Activated CD8-positive, alpha-beta memory T cell treated with anti-CD3 and anti-CD28 coated beads for 4 hours (primary cell): ENCODE measurements at regions not wholly inside any gene's neighbourhood (a gene's known extent, or its start where the extent isn't known, plus 50 kb on each side); places are given as distances from the start of the nearest gene placed in this dataset.
"Not testable (repeated sequence)": the region's sequence is repeated elsewhere in the genome, so short reads cannot be mapped to it uniquely, and the experiment has no call there.

Experiments
- DNase-seq, 2 donors: peaks; one replicate each; pipeline ENCODE4 v3.0.0-alpha.2; 2020; ENCODE audit warnings: low read depth in 2 of 2

DNA sequence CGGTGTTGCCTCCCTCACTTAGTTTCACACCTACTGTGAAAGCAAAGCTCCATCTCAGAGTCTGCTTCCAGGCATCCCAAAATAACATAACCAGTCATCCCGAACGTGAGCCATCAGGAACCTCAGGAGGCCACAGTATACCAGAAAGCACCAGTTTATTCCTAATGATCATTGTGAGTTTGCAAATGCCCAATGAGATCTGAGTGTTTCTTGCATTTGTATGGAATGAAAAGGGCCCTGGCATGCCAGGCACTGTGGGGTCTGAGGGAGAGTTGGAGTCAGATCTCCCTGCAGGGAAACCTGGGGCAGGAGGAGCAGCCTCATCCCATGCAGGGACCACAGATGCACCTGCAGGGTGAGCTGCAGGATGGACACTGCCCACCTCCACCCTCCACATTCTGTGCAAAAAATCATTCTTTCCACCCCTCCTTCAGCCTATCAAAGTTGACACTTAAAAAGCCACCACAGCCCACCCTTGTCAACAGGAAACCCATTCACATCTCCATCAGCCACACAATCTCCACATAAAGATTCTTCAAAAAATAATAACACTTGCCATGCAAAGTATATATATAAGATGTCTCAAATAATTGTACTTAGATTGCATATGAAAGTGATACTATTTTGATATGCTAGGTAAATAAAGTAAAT lies 112.3 kb downstream of the GGTLC2 start:
- DNase-seq, result not testable (repeated sequence)

DNA sequence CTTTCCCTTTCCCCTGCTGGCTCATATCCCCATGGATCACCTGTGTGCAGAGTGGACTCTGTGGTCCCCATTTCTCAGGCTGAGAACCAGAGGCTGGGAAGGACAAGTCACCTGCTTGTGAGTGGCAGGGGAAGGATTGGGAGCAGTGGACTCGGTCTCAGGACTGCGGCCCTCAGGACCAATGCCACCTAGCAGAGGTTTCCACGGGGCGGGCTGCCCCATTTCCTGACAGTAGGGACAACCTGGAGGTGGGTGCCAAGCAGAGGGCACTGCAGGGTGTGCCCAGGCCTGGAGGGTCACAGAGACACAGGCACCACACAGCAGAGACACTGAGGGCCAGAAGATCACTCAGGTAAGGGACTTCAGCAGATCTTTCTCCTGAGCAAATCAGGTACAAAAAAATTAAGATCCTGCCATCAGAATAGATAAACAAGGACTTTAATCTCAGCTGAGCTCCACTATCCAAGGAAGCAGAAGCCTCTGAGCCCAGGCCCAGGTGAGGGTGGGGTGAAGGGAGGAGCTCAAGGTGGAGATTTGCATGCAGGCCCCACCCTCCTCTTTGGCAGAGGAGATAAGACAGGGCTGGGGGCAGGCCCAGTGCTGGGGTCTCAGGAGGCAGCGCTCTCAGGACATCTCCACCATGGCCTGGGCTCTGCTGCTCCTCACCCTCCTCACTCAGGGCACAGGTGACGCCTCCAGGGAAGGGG lies 113.8 kb downstream of the GGTLC2 start:
- DNase-seq, result not testable (repeated sequence)

DNA sequence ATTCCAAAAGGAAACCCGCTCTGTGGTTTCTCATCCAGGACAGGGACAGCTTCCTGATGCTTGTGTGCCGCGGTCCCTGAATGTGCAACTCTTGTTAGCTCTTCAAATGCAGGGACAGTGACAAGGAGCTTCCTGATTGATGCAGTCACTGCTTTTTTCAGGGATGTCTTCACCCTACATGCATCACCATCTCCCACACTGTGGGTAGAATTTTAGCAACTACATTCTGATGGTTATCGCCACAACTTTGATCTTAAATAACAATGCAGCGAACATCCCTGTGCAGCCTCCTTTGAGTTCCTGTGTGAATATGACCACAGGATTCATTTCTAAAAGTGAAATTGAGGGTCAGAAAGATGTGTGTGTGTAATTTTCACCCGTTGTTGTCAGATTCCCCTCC lies 115.0 kb downstream of the GGTLC2 start:
- no peak for DNase-seq

DNA sequence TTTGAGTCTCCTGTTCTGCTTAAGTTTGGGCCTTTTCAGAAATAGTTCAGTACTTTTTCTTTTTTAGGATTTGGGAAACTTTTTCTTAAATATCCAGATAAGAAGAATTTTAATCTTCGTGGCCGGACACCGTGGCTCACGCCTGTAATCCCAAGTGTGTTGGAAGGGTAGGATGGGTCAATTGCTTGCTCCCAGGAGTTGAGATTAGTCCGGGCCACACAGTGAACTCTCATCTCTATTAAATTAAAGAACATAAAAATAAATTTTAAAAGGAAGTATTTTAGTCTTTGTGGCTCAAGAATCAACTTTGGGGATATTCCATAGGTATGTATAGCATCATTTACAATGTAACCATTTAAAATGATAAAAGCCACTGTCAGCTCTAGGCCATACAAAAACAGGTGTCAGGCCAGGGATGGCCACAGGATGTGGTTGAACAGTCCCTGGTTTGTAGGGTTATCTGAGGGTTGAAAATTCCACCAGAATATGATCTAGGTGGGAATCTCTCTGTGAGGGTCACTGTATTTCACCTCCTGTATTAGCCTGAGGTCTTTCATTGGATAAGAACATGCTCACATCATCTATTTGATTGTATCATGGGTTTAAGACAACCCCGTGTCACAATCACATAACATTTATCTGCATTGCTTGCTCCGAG lies 115.6 kb downstream of the GGTLC2 start:
- no peak for DNase-seq

DNA sequence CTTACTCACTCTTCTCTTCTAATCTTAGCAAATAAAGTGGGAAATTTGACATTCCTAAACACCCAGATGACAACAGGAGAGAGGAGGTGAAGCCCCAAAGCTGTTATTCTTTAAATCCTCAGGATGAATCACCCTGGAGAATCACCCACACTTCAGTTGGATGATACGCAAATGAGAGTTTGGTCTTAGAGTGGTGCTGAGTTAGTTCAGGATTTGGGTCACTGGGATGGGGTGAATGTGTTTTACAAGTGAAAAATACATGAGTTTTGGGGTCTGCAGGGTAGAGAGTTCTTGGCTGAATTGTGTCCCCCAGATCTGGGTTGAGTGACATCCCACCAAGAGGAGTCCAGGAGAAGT lies 117.2 kb downstream of the GGTLC2 start:
- DNase-seq, result no peak

DNA sequence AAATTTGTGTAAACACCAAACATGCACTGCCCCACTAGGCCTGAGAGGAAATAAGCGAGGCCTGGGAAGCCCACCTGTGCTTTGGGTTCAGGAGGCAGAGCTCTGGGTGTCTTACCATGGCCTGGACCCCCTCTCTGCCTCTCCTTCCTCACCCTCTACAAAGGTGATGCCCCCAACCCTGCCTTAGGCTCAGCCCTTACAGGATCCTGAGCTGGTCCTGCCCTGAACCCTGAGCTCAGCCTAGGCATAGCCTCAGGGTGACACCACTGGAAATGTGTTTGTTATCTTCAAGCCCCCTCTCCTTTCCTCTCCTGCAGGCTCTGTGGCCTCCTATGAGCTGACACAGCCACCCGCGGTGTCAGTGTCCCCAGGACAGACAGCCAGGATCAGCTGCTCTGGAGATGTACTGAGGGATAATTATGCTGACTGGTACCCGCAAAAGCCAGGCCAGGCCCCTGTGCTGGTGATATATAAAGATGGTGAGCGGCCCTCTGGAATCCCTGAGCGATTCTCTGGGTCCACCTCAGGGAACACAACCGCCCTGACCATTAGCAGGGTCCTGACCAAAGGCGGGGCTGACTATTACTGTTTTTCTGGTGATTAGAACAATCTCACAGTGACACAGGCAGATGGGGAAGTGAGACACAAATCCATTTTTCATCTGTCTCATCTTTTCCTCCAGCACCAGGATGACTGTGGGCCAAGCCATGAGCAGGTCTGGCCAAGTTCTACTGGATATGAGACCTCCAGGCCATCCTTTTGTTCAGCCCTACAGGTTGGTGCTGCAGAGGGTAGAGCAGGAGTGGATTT lies 117.8 kb downstream of the GGTLC2 start:
- no peak for DNase-seq

DNA sequence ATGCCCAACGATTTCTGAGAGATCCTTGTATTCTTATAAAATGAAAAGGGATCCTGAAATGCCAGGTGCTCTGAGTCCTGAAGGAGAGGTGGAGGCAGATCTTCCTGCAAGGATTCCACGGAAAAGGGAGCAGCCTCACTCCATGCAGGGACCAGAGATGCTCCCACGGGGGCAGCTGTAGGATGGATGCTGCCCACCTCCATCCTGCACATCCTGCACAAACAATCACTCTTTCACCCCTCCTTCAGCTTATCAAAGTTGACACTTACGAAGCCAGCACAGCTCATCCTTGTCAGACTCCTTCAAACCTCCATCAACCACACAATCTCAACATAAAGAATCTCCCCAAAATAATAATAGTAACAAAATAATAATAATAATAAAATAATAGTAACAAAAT lies 119.1 kb downstream of the GGTLC2 start:
- no peak for DNase-seq

DNA sequence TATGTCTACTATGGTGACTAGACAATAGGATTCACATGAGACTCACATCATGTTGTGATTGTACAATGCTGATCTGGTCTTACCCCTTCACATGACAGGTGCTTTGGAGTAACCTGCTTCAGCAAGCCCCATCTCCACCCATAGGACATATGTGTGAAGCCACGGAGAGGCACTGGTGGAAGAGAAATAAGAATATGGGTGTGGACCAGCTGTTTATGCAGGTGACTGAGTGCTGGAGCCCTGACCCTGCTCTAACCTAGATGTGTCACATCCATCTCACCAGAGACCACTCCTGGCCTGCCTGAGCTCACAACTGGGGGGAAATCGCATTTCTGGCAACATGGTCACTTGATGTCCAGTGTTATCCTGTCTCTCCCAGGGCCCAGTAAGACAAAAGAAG lies 119.7 kb downstream of the GGTLC2 start:
- no peak for DNase-seq

DNA sequence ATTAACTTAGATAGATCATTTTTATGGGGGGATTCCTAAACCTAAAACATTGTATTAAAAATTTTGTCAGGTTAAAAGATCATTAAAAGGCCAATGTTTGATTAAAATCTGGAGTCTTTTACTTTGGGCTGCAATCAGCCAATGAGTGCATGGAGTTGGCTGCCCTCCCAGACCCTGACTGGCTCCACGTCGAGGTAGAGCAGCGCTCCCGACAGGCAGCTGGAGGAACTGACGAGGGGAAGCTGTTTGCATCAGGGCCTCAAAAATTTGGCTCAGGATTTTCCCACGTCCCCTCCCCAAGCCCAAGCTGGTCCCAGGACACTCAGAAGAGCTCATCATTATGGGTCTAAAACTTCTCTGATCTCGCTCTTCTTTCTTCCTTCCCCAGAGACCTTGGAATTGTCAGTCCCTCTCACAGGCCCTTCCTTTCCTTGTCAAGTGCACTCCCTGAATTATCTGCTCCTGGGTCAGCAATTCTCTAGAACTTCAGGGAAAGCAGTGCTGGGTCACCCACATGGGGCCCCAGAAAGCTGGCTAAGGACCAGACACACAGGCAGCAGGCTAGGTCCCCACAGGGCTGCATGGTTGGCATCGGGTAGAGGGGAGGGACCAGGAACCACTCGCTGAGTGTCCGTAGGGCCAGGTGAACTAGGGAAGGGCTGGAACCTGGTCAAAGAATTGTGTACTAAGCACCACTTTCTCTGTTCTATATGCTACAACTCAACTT lies 119.6 kb upstream of the IGLL5 start:
- DNase-seq, result no peak

DNA sequence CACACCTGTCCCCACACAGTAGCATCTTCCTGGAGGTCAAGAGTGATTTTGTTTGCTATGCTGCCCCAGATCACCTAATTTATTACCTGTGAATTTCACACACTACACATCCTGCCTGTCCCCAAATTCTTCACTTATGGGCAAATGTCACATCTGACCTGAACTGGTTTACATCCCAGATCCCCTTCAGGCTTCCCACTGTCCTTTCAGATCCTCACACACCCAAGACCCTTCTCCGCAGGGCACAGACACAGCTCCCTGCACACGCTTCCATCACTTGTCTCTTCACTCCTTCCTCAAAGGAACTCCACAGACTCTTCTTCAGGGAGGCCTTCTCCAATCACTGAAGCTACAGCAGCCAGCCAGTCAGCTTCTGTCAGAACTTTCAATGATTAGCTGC lies 118.7 kb upstream of the IGLL5 start:
- no peak for DNase-seq

DNA sequence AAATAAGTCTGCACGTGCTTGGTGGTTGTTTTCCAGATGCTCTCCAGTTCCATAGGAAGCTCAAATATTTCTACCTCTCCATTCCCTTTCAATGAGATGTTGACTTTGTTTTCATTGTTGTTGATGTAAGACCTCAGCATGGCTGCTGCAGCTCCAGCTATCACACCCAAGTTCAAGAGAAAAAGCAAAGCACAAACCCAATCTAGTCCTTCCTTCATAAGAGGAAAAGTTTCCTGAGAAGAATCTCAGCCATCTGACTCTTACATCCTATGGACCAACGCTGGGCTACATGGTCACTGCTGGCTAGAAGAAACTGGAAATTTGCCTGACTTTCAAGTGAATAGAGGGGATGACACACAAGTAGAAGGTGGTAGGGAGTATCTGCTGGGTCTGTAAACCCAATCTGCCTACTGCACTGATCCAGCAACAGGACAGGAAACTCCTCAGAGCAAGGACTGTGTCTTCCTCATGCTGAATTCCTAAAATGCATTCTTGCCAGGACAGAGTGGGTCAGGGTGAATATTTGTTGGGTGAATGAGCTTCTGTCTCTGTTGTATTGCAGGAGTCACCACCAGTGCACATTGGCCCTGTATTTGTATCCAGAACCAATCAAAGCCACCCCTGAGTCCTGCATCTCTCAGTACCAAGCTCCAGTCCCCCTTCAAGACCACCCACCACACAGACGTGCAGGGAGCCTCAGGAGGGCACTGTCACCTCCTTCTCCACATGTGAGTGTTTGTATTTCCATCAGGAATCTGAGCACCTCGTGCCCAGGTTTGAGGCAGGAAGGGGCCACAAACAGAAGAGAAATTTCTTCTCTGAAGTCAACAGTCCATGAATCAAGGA lies 118.0 kb upstream of the IGLL5 start:
- no peak for DNase-seq

DNA sequence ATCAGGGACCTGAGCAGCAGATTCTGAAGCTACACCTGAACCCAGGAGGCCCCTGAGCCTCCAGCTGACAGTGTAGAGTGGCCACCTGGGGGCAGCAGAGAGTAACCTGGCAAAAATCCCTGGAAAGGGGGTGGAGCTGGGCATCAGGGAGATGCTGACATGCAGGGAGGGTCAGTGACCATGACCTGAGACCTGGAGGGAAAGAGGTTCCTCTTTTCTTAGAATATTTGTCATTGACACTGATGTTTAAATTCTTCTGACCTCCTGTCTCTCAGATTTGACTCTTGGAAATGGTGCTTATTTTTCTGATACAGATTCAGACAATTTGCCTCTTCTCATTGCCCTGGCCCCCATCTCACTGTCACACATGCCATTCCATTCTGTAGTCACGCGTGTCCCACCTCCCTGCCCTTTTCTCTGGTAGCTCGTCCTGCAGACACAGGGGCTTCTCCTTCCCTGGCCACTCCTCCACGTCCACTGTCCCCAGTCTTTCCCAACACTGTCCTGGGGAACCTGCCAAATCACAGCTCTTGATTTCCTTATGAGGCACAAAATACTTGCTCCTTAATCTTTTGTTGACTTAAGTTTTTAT lies 117.2 kb upstream of the IGLL5 start:
- DNase-seq, result no peak

DNA sequence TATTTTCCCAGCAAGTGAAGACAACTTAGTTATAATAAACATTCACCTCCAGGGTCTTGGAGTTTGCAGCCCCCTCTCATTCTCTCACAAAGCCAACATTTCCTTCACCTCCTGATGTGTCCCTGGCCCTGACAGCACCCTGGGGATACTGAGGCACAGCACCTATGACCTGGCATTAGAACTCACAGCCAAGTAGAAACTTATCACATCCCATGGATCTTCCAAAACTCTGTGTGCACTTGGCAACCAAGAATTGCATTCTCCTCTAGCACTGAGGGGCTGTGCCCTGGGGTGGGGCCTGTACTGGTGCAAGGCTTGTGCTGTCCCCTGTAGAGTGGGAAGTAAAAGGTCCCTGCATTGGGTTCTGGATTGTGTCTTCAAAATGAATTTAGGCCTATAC lies 116.7 kb upstream of the IGLL5 start:
- no peak for DNase-seq

DNA sequence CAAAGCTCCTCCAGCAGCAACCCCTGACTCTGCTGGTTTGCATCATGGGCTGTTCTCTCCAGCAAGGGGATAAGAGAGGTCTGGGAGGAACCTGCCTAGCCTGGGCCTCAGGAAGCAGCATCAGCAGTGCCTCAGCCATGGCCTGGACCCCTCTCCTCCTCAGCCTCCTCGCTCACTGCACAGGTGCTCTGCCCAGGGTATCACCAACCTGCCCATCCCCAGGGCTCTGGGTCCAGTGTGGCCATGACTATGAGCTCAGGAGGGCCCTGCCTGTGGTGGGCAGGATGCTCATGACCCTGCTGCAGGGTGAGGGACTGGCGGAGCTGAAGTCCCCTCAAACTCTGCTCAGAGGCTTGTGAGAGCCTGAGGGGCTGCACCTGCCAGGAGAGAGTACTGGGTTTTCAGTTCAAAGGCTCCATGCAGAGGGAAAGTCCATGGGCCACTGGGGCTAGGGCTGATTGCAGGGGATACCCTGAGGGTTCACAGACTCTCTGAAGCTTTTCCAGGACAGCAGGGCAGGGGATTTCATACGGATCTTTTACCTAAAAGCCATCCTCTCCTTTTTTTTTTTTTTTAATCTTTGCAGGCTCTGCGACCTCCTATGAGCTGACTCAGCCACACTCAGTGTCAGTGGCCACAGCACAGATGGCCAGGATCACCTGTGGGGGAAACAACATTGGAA lies 115.8 kb upstream of the IGLL5 start:
- DNase-seq, result no peak

DNA sequence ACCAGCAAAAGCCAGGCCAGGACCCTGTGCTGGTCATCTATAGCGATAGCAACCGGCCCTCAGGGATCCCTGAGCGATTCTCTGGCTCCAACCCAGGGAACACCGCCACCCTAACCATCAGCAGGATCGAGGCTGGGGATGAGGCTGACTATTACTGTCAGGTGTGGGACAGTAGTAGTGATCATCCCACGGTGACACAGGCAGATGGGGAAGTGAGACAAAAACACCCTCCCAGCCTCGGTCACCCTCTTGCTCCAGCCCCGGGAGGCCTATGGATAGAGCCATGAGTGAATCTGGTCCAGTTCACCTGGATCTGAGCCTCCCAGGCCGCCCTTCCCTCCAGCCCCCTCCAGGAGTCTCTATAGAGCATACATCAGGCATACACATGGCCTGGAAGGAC lies 115.2 kb upstream of the IGLL5 start:
- no peak for DNase-seq

DNA sequence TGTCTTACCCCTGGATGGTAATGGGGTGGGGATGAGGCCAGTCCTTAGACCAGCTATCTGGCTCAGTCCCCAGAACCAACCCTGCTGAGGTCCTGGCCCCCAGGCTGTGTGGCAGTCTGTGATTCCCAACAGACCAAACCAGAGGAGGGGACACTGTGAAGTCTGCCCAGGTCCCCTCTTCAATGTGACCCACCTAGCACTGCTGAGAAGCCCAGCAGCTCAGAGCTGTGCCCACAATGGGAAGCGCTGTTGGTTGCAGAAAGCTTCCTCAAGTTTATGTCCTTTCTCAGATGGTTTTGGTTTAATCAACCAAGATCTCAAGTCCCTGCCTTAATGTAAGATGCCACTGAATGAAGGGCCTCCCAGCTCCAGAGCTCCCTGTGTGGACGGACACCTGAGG lies 114.7 kb upstream of the IGLL5 start:
- DNase-seq, result no peak

DNA sequence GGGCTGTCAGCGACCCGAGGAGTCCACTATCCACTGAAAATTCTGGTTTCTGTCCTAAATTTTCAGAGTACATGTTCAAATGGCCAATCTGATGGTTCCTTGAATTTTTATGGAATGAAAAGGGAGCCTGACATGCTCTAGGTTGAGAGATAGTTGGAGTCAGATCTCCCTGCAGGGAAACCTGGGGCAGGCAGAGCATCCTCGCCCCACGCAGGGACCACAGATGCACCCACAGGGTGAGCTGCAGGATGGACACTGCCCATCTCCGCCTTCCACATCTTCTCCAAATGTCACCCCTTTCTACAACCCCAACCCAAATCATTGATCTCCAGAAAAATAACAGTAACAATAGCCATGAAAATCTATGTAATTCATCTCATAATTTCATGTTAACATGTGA lies 114.2 kb upstream of the IGLL5 start:
- DNase-seq, result no peak

DNA sequence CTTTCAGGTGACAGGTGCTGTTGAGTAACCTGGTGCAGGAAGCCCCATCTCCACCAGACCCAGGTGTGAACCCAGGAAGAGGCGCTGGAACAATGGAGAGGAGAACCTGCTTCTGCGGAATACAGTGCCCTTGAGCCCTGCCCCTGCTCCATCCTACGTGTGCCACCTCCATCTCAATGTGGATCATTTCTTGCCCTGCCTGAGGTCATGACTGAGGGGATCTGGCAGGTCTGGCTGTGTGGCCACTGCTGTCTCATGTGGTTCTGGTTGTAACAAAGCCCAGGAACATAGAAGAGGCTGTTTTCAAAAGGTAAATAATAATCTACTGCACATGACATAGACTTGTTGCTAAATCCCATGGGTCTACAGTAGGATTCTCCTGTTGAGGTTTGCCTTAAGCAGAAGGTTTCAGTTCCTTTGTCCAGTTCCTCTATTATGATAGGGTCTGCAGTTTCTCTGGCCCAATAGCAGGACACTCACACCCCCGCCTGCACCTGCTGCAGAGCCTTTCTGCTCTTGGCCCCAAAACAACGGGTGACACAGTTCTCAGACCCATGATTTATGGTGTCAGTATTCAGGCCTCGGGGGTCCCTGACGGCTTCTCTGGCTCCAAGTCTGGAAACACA lies 113.5 kb upstream of the IGLL5 start:
- no peak for DNase-seq

DNA sequence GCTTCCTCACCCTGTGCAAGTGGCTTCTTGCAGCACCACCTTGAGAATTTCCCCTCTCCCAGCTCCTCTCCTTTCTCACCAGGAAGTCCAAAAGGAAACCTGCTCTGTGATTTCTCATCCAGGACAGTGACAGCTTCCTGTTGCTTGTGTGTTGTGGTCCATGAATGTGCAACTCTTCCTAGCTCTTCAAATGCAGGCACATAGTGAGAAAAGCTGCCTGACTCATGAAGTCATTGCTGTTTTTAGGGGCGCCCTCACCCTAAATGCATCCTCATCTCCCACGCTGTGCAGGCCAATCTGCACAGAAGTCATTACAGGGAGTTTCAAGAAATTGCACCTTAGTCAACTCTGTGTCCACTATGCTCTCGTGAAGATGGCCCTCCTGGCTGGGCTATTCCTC lies 112.9 kb upstream of the IGLL5 start:
- DNase-seq, result not testable (repeated sequence)
